Peyer's patch (tissue), 4 donors: ENCODE measurements at regions not wholly inside any gene's neighbourhood (a gene's known extent, or its start where the extent isn't known, plus 50 kb on each side); places are given as distances from the start of the nearest gene placed in this dataset.

ENCODE experiments used
- DNase-seq, 3 donors: peaks; one replicate each; pipeline ENCODE4 v3.0.0-alpha.2; 2017 to 2019
- H3K27ac ChIP-seq, 4 donors: fragments of 200-600 bp; sonication (generic); one replicate each; pipeline ENCODE4 v1.5.1; 2016 to 2019
- H3K27me3 ChIP-seq, 2 donors: fragments of 200-600 bp; sonication (generic); one replicate each; pipeline ENCODE4 v1.5.1; 2019
- H3K36me3 ChIP-seq, 3 donors: fragments of 200-600 bp; sonication (generic); one replicate each; pipeline ENCODE4 v1.5.1; 2016 to 2019
- H3K4me1 ChIP-seq, 4 donors: fragments of 200-600 bp; sonication (generic); one replicate each; pipeline ENCODE4 v1.5.1; 2016 to 2019
- H3K4me3 ChIP-seq, 4 donors: fragments of 200-600 bp; sonication (generic); 1 replicate in 3 of 4; 2 replicates in 1 of 4; pipeline ENCODE4 v1.5.1; 2016 to 2019; ENCODE audit warnings: mild to moderate bottlenecking in 1 of 4
- H3K9me3 ChIP-seq, 4 donors: fragments of 200-600 bp; sonication (generic); one replicate each; pipeline ENCODE4 v1.5.1; 2016 to 2019; ENCODE audit warnings: mild to moderate bottlenecking in 1 of 4
- POLR2A ChIP-seq, 2 donors: fragments of 450-650 bp; IDR thresholded peaks; one replicate each; pipeline ENCODE4 v1.5.1; 2017; ENCODE audit warnings: antibody characterized with exemption in 2 of 2, mild to moderate bottlenecking in 2 of 2, moderate library complexity in 2 of 2
- TF ChIP-seq, protein P1 (sequence below), 6 experiments: fragments of 450-650 bp in 4 of 6; fragments of 200-600 bp in 2 of 6; sonication (generic) in 1 of 6; IDR thresholded peaks; one replicate each; pipeline ENCODE4 v1.5.1; 2017 to 2019; ENCODE audit warnings: antibody characterized with exemption in 6 of 6, mild to moderate bottlenecking in 3 of 6, moderate library complexity in 1 of 6

DNA sequence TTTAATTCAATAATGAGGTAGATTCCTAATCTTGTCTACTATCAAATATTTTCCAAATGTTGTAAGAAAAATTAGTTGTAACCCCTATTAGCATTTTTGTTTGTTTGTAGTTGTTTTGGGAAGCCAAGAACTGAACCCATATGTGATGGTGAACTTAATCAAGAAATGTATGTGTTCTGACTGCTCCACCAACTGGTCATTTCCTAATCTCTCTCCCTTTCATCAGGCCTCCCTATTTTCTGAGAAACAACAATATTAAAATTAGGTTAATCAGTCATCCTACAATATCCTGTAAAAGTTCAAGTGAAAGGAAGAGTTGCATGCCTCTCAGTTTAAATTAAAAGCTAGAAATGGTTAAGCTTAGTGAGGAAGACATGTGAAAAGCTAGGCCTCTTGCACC, 504.0 kb downstream of the EPHA4 start:
- TF ChIP-seq, protein P1, sequence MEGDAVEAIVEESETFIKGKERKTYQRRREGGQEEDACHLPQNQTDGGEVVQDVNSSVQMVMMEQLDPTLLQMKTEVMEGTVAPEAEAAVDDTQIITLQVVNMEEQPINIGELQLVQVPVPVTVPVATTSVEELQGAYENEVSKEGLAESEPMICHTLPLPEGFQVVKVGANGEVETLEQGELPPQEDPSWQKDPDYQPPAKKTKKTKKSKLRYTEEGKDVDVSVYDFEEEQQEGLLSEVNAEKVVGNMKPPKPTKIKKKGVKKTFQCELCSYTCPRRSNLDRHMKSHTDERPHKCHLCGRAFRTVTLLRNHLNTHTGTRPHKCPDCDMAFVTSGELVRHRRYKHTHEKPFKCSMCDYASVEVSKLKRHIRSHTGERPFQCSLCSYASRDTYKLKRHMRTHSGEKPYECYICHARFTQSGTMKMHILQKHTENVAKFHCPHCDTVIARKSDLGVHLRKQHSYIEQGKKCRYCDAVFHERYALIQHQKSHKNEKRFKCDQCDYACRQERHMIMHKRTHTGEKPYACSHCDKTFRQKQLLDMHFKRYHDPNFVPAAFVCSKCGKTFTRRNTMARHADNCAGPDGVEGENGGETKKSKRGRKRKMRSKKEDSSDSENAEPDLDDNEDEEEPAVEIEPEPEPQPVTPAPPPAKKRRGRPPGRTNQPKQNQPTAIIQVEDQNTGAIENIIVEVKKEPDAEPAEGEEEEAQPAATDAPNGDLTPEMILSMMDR (IDR thresholded peaks at IDR 0.05): no peak
- no peak for TF ChIP-seq POLR2A (IDR thresholded peaks at IDR 0.05)
- Histone ChIP-seq H3K36me3 (no peaks in the 10 kb centered on the region), H3K9me3 (no peaks in the 10 kb centered on the region), H3K27ac (no peak overlapping the region), H3K27me3 (no peaks in the 10 kb centered on the region), H3K4me1 (no peaks in the 10 kb centered on the region), H3K4me3 (no peak overlapping the region)
- no peak for DNase-seq

DNA sequence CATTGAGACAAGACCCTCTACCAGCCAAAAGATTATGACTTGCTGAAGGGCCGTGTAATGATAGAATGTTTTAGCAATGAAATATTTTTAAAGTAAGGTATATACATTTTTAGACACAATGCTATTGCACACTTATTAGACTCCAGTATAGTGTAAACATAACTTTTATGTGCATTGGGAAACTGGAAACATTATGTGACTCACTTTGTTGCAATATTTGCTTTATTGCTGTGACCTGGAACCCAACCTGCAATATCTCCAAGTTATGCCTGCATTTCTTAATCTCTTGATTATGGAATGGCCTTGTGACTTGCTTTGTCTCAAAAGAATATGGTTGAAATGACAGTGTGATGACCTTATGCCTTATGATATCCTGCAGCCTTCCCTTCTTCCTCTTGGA, 502.0 kb downstream of the EPHA4 start:
- Histone ChIP-seq H3K27me3 (no peaks in the 10 kb centered on the region), H3K36me3 (no peaks in the 10 kb centered on the region), H3K4me3 (no peak overlapping the region), H3K27ac (no peak overlapping the region), H3K4me1 (no peaks in the 10 kb centered on the region), H3K9me3 (no peaks in the 10 kb centered on the region)
- no peak for TF ChIP-seq POLR2A (IDR thresholded peaks at IDR 0.05)
- no peak for DNase-seq

DNA sequence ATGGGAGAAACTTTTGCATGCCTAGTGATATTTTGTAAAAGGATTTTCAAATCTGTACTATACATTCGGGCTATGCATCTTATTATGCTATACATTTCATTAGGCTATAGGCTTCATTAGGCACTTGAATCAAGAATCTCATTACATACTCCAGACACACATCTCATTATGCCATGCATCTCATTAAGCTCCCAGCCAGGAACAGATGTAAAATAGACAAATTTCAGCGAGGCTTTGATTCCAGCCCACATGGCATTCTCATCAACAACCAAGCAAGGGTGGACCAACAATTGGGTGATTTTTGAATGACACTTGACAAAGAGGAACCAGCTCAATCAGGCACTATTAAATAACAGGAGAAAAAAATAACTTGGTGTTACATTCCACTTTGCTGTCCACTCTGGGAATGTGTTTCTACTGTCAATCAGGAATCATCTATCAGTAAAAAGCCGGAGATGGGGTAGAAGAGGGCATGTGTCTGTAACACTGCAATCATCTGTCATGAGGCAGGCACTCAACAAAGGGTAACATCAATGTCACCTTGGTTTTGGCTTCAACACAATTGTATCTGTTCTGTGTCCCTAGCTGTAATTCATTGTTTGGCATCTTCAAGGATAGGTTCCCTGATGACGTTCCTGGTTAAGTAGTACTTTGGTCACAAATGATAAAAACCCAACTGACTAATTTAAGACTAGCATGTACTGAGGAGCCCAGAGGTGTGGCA, 498.6 kb downstream of the EPHA4 start:
- no peaks in the 10 kb centered on the region for H3K9me3 ChIP-seq

DNA sequence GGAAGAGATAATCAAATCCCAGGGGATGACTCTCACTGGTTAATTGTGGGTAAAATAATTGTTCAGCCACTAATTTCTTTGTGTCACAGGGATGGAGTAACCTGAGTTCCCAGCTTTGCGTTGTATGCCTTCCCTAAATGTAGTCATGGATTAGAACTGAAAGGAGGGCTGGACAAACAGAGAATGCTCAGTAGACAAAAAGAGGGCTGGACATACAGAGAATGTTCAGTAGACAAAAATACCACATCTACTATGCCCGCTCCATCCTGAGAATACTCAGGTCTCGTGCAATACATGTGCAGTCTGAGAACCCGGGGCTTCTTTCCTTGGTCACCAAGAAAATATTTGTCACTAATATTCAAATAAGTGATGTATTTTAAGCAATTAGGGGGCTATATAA, 497.9 kb downstream of the EPHA4 start:
- no peak for DNase-seq

More for the DNA sequence above, 498.6 kb downstream of the EPHA4 start:
- no peak for DNase-seq
- no peaks in the 10 kb centered on the region for H3K4me1 ChIP-seq
- TF ChIP-seq, protein P1 (IDR thresholded peaks at IDR 0.05): no peak
- no peak for TF ChIP-seq POLR2A (IDR thresholded peaks at IDR 0.05)
- H3K4me3 ChIP-seq: no peak overlapping the region
- no peaks in the 10 kb centered on the region for H3K36me3 ChIP-seq
- H3K27me3 ChIP-seq: no peaks in the 10 kb centered on the region
- H3K27ac ChIP-seq: no peak overlapping the region

DNA sequence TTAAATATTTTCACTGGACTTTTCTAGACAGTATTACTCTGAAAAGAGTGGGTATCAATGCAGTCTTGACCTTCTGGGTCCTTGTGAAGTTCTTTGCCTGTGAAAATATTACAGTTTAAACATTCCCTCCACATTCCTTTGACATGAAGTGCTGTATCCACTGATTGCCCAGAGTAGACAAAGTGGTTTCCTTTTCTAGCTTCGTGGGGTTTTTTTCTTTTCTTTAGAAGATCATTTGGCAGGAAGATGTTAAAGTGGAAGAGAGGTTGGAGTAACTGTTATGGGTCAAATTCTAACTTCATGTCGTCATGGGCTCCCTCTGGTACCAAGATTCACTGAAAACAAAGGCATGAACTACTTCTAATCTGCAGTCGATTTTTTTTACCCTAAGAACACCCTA, 496.9 kb downstream of the EPHA4 start:
- TF ChIP-seq POLR2A (IDR thresholded peaks at IDR 0.05): no peak
- TF ChIP-seq, protein P1 (IDR thresholded peaks at IDR 0.05): no peak
- no peaks in the 10 kb centered on the region for H3K4me1 ChIP-seq
- no peaks in the 10 kb centered on the region for H3K27me3 ChIP-seq
- no peak for DNase-seq
- no peak overlapping the region for H3K27ac ChIP-seq
- H3K36me3 ChIP-seq: no peaks in the 10 kb centered on the region
- H3K4me3 ChIP-seq: no peak overlapping the region
- H3K9me3 ChIP-seq: no peaks in the 10 kb centered on the region

More for the DNA sequence above, 497.9 kb downstream of the EPHA4 start:
- no peaks in the 10 kb centered on the region for H3K4me1 ChIP-seq
- H3K36me3 ChIP-seq: no peaks in the 10 kb centered on the region
- no peak overlapping the region for H3K4me3 ChIP-seq
- TF ChIP-seq, protein P1 (IDR thresholded peaks at IDR 0.05): no peak
- TF ChIP-seq POLR2A (IDR thresholded peaks at IDR 0.05): no peak
- H3K27ac ChIP-seq: no peak overlapping the region
- no peaks in the 10 kb centered on the region for H3K27me3 ChIP-seq
- no peaks in the 10 kb centered on the region for H3K9me3 ChIP-seq

DNA sequence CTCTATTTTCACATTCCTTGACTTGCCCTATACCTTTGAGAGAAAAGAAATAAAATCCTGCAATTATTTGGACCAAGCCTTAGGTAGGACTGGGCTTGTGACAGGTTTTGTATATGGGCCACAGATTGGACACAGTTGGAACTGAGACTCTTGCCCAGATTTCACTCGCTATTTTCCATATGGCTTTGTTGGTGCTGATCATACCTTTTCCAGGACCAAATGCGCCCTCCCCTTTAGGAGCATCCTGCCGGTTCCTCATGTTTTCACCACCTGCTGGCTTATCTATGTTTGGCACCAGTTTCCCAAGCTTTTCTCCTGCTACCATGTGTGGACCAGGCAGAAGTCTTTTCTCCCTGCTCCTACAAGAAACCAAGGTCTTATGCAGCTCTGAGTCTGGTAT, 494.9 kb downstream of the EPHA4 start:
- H3K4me1 ChIP-seq: no peaks in the 10 kb centered on the region
- no peak for DNase-seq
- TF ChIP-seq, protein P1 (IDR thresholded peaks at IDR 0.05): no peak
- no peak for TF ChIP-seq POLR2A (IDR thresholded peaks at IDR 0.05)
- no peaks in the 10 kb centered on the region for H3K27me3 ChIP-seq
- H3K9me3 ChIP-seq: no peaks in the 10 kb centered on the region
- H3K4me3 ChIP-seq: no peak overlapping the region
- H3K36me3 ChIP-seq: no peaks in the 10 kb centered on the region
- no peak overlapping the region for H3K27ac ChIP-seq
